Trophoblast cell (in vitro differentiated cells and primary cell): ENCODE measurements at regions not wholly inside any gene's neighbourhood (a gene's known extent, or its start where the extent isn't known, plus 50 kb on each side); places are given as distances from the start of the nearest gene placed in this dataset.

ENCODE experiments used
- DNase-seq, 2 donors: peaks; one replicate each; pipeline ENCODE4 v3.0.0-alpha.2; 2016
- H2AFZ ChIP-seq: 2 replicates; pipeline ENCODE4 v1.6.1; 2013; ENCODE audit warnings: low read length, moderate library complexity, mild to moderate bottlenecking; ENCODE audit not compliant: insufficient read depth, poor library complexity
- H2AK5ac ChIP-seq: 2 replicates; pipeline ENCODE4 v1.6.1; 2013; ENCODE audit warnings: mild to moderate bottlenecking, low read length
- H2BK120ac ChIP-seq: 2 replicates; pipeline ENCODE4 v1.6.1; 2013; ENCODE audit warnings: low read length, mild to moderate bottlenecking, moderate library complexity; ENCODE audit not compliant: insufficient read depth, poor library complexity
- H2BK12ac ChIP-seq: 2 replicates; pipeline ENCODE4 v1.6.1; 2013; ENCODE audit warnings: mild to moderate bottlenecking, low read length, moderate library complexity
- H2BK5ac ChIP-seq: 2 replicates; pipeline ENCODE4 v1.6.1; 2013; ENCODE audit warnings: low read length, low read depth, moderate library complexity, mild to moderate bottlenecking; ENCODE audit not compliant: poor library complexity
- H3K14ac ChIP-seq: 2 replicates; pipeline ENCODE4 v1.6.1; 2013; ENCODE audit warnings: mild to moderate bottlenecking, low read length
- H3K18ac ChIP-seq: 2 replicates; pipeline ENCODE4 v1.6.1; 2013; ENCODE audit warnings: mild to moderate bottlenecking, low read length
- H3K23ac ChIP-seq: 2 replicates; pipeline ENCODE4 v1.6.1; 2013; ENCODE audit warnings: low read length
- H3K27ac ChIP-seq: 2 replicates; pipeline ENCODE4 v1.5.1; 2013; ENCODE audit warnings: low read depth, mild to moderate bottlenecking, inconsistent platforms, low read length, moderate library complexity
- H3K27me3 ChIP-seq: 2 replicates; pipeline ENCODE4 v1.6.1; 2013; ENCODE audit warnings: inconsistent platforms, mild to moderate bottlenecking, low read length, moderate library complexity; ENCODE audit not compliant: insufficient read depth
- H3K36me3 ChIP-seq, 2 experiments: 1 replicate in 1 of 2; 2 replicates in 1 of 2; pipeline ENCODE4 v1.6.1; 2013; ENCODE audit warnings: low read length in 2 of 2, mild to moderate bottlenecking in 2 of 2, moderate library complexity in 1 of 2; ENCODE audit not compliant: insufficient read depth in 2 of 2, control insufficient read depth in 1 of 2
- H3K4ac ChIP-seq: 2 replicates; pipeline ENCODE4 v1.6.1; 2013; ENCODE audit warnings: low read depth, mild to moderate bottlenecking, low read length, moderate library complexity
- H3K4me1 ChIP-seq, 2 experiments: 1 replicate in 1 of 2; 2 replicates in 1 of 2; pipeline ENCODE4 v1.6.1; 2013; ENCODE audit warnings: low read length in 2 of 2, mild to moderate bottlenecking in 2 of 2, moderate library complexity in 1 of 2; ENCODE audit not compliant: insufficient read depth in 2 of 2, control insufficient read depth in 1 of 2
- H3K4me2 ChIP-seq: 2 replicates; pipeline ENCODE4 v1.6.1; 2013; ENCODE audit warnings: inconsistent platforms, mild to moderate bottlenecking, low read length, moderate library complexity
- H3K4me3 ChIP-seq: 2 replicates; pipeline ENCODE4 v1.5.1; 2013; ENCODE audit warnings: mild to moderate bottlenecking, low read depth, low read length, inconsistent platforms
- H3K79me1 ChIP-seq: one replicate; pipeline ENCODE4 v1.6.1; 2013; ENCODE audit warnings: low read length
- H3K79me2 ChIP-seq: 2 replicates; pipeline ENCODE4 v1.6.1; 2013; ENCODE audit warnings: low read length, mild to moderate bottlenecking; ENCODE audit not compliant: control insufficient read depth, insufficient read depth, poor library complexity
- H3K9ac ChIP-seq: 2 replicates; pipeline ENCODE4 v1.6.1; 2013; ENCODE audit warnings: mild to moderate bottlenecking, low read length
- H3K9me3 ChIP-seq: 2 replicates; pipeline ENCODE4 v1.6.1; 2013; ENCODE audit warnings: low read depth, mild to moderate bottlenecking, control low read depth, inconsistent platforms, low read length; ENCODE audit not compliant: insufficient read depth
- H4K12ac ChIP-seq: 2 replicates; pipeline ENCODE4 v1.6.1; 2013; ENCODE audit warnings: low read depth, mild to moderate bottlenecking, low read length, moderate library complexity
- H4K8ac ChIP-seq: 2 replicates; pipeline ENCODE4 v1.6.1; 2013; ENCODE audit warnings: low read depth, mild to moderate bottlenecking, low read length, moderate library complexity
- H4K91ac ChIP-seq: one replicate; pipeline ENCODE4 v1.6.1; 2013; ENCODE audit warnings: low read depth, mild to moderate bottlenecking, low read length, moderate library complexity
- WGBS: extraction: QIAGEN DNeasy Blood & Tissue Kit; methylation state at CpG from one replicate; pipeline ENCODE4 v1.1.7; 2013; ENCODE audit warnings: missing lambda C conversion rate; ENCODE audit not compliant: insufficient read length, insufficient coverage; ENCODE audit errors: extremely low coverage; 5-methylcytosine and 5-hydroxymethylcytosine counted together

DNA sequence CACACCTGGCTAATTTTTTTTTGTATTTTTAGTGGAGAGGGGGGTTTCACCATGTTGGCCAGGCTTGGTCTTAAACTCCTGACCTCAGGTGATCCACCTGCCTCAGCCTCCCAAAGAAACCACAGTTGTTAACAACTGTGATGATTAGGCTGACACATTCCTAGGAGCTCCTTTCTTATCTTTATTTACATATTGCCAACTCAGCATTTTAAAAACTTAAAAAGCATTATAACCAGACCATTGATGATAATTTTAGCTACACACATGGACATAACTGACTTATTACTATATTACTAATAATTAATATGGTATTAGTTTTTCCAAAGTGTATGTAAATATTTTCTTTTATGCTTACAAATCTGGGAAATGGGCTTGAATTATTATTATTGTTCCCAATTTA is 82.9 kb upstream of the FAT3 start:
- H2BK120ac ChIP-seq = no peak overlapping the region
- H2BK5ac ChIP-seq = no peak overlapping the region
- H3K9me3 ChIP-seq = no peaks in the 10 kb centered on the region
- no peak overlapping the region for H3K4ac ChIP-seq
- no peak overlapping the region for H3K14ac ChIP-seq
- no peak overlapping the region for H3K4me2 ChIP-seq
- H4K91ac ChIP-seq = no peak overlapping the region
- no peak overlapping the region for H2AFZ ChIP-seq
- no peaks in the 10 kb centered on the region for H3K27me3 ChIP-seq
- no peak overlapping the region for H3K18ac ChIP-seq
- H2AK5ac ChIP-seq = no peak overlapping the region
- no peaks in the 10 kb centered on the region for H3K36me3 ChIP-seq
- H2BK12ac ChIP-seq = no peak overlapping the region
- no peaks in the 10 kb centered on the region for H3K79me2 ChIP-seq
- no peak overlapping the region for H3K4me3 ChIP-seq
- H3K27ac ChIP-seq = no peak overlapping the region
- H3K9ac ChIP-seq = no peak overlapping the region
- H3K79me1 ChIP-seq = no peaks in the 10 kb centered on the region
- no peak overlapping the region for H4K12ac ChIP-seq
- DNase-seq = no peak
- peaks cover 0 to 2% of the 10 kb centered on the region in 2 experiments for H3K4me1 ChIP-seq
- H3K23ac ChIP-seq = no peak overlapping the region
- no peak overlapping the region for H4K8ac ChIP-seq

DNA sequence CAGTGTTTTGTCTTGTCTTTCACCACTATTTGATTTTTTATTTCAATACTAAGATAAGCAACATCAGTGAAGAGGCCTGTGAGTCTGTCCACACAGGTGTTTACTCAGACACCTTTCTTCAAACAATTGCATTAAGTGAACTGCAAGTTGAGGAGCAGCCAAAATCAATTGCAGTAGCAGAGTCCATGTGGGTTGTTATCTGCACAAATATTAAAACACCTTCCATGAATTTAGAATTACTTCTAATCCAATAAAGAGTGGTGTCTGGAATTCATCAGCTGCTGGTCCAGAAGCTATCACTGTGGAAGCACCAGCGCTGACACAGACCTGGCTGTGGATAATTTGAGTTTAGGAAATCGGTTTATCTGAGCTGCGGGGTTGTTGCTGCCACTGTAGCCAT is 83.5 kb upstream of the FAT3 start:
- Histone ChIP-seq H2AK5ac (no peak overlapping the region), H2BK120ac (no peak overlapping the region), H3K4ac (no peak overlapping the region), H3K9ac (no peak overlapping the region), H4K12ac (no peak overlapping the region), H3K23ac (no peak overlapping the region), H2BK12ac (no peak overlapping the region), H4K8ac (no peak overlapping the region), H3K27me3 (no peaks in the 10 kb centered on the region), H3K79me2 (no peaks in the 10 kb centered on the region), H3K9me3 (no peaks in the 10 kb centered on the region), H3K4me2 (no peak overlapping the region), H2BK5ac (no peak overlapping the region), H3K4me1 (peaks cover 0 to 2% of the 10 kb centered on the region in 2 experiments), H2AFZ (no peak overlapping the region), H3K18ac (no peak overlapping the region), H3K14ac (no peak overlapping the region), H4K91ac (no peak overlapping the region), H3K36me3 (no peaks in the 10 kb centered on the region), H3K79me1 (no peaks in the 10 kb centered on the region), H3K27ac (no peak overlapping the region), H3K4me3 (no peak overlapping the region)
- no peak for DNase-seq
- no CpG with 5 or more reads among the region's 3 CpGs for WGBS

DNA sequence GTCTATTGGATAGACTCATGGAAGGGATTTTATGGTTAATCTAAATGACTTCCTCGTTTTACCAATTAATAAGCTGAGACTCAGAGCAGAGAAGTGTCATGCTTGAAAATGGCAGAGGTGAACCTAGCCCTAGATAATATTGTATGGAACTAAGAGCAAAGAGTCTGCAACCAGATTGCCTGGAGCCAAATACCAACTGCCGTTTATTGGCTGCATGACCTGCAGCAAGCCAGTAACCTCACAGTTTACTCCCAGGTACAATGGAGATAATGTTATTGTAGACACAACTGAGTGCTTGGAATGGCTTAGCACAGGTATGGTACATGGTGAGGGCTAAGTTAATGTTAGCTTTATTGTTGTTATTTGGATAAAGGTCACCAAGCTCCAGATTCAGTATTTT is 84.6 kb upstream of the FAT3 start:
- Histone ChIP-seq H3K14ac (no peak overlapping the region), H3K27me3 (no peaks in the 10 kb centered on the region), H3K9me3 (no peaks in the 10 kb centered on the region), H4K12ac (no peak overlapping the region), H4K8ac (no peak overlapping the region), H3K4me1 (peaks cover 0 to 2% of the 10 kb centered on the region in 2 experiments), H3K79me1 (no peaks in the 10 kb centered on the region), H3K9ac (no peak overlapping the region), H3K27ac (no peak overlapping the region), H3K4me2 (no peak overlapping the region), H3K18ac (no peak overlapping the region), H3K23ac (no peak overlapping the region), H3K4me3 (no peak overlapping the region), H2AK5ac (no peak overlapping the region), H3K79me2 (no peaks in the 10 kb centered on the region), H3K36me3 (no peaks in the 10 kb centered on the region), H2BK5ac (no peak overlapping the region), H2BK12ac (no peak overlapping the region), H2AFZ (no peak overlapping the region), H3K4ac (no peak overlapping the region), H4K91ac (no peak overlapping the region), H2BK120ac (no peak overlapping the region)
- WGBS = no CpG with 5 or more reads among the region's 2 CpGs
- DNase-seq = peak; percentile 42 to 64

DNA sequence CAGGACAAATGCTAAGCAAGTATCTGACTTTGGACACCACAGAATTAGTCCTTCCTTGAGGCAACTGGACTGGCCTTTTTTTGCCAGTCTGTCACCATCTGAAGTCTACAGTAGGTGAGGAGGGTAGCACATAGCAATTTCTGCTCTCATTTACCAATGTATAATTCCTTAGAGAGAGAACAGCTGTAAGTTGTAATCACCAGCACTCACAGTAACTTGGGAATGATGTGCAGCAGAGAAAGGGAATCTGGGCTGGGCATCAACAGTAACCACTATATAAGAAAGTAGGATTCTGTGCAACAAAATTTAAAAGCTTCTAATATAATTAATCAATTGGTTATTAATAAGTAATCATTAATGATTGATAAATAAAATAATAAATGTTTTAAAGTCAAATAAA is 86.3 kb upstream of the FAT3 start:
- H2AK5ac ChIP-seq = no peak overlapping the region
- no peak overlapping the region for H3K4me2 ChIP-seq
- peaks cover 0 to 2% of the 10 kb centered on the region in 2 experiments for H3K4me1 ChIP-seq
- H2BK12ac ChIP-seq = no peak overlapping the region
- H2AFZ ChIP-seq = no peak overlapping the region
- no peak overlapping the region for H3K4ac ChIP-seq
- H3K79me1 ChIP-seq = no peaks in the 10 kb centered on the region
- no peak overlapping the region for H4K12ac ChIP-seq
- no peak overlapping the region for H3K14ac ChIP-seq
- H3K79me2 ChIP-seq = no peaks in the 10 kb centered on the region
- DNase-seq = no peak
- H3K23ac ChIP-seq = no peak overlapping the region
- H3K27ac ChIP-seq = no peak overlapping the region
- no peak overlapping the region for H2BK5ac ChIP-seq
- no peak overlapping the region for H3K18ac ChIP-seq
- H3K9ac ChIP-seq = no peak overlapping the region
- H3K4me3 ChIP-seq = no peak overlapping the region
- H3K27me3 ChIP-seq = no peaks in the 10 kb centered on the region
- no peak overlapping the region for H2BK120ac ChIP-seq
- no peaks in the 10 kb centered on the region for H3K9me3 ChIP-seq
- no peak overlapping the region for H4K91ac ChIP-seq
- no peak overlapping the region for H4K8ac ChIP-seq
- H3K36me3 ChIP-seq = no peaks in the 10 kb centered on the region

DNA sequence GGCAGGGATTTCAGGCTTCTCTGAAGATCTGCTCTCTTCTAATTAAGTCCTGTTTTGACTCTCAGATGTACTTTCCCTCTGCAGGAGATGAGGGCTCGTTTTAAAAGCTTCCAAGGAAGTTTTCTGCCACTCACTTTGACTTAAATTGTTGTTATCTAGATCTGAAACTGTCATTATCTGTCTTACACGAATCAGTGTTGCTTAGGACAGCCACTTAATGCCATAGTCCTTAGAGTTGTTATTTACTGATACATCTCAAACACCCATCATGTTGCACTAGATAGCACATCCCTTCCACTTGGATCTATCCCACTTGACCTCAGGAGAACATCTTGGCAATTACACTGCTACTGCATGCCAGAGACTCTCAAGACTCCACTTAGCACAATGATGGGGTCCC is 86.9 kb upstream of the FAT3 start:
- Histone ChIP-seq H3K14ac (no peak overlapping the region), H3K4me1 (peaks cover 0 to 2% of the 10 kb centered on the region in 2 experiments), H3K79me1 (no peaks in the 10 kb centered on the region), H4K91ac (no peak overlapping the region), H2AK5ac (no peak overlapping the region), H2BK120ac (no peak overlapping the region), H3K27me3 (no peaks in the 10 kb centered on the region), H3K4me3 (no peak overlapping the region), H3K18ac (no peak overlapping the region), H3K79me2 (no peaks in the 10 kb centered on the region), H3K9ac (no peak overlapping the region), H3K27ac (no peak overlapping the region), H2AFZ (no peak overlapping the region), H3K36me3 (no peaks in the 10 kb centered on the region), H3K4me2 (no peak overlapping the region), H3K9me3 (no peaks in the 10 kb centered on the region), H3K23ac (no peak overlapping the region), H4K8ac (no peak overlapping the region), H4K12ac (no peak overlapping the region), H2BK12ac (no peak overlapping the region), H2BK5ac (no peak overlapping the region), H3K4ac (no peak overlapping the region)
- no CpG with 5 or more reads among the region's 2 CpGs for WGBS
- DNase-seq = no peak
